Activated B cell treated with CpG ODN at 0.5 μM for 24 hours (primary cell): ENCODE measurements at regions not wholly inside any gene's neighbourhood (a gene's known extent, or its start where the extent isn't known, plus 50 kb on each side); places are given as distances from the start of the nearest gene placed in this dataset.

Experiments used
- ATAC-seq: fragments of 200-7000 bp; cut with Tn5 transposase; one replicate; pipeline ENCODE4 v1.10.0; 2021; ENCODE audit warnings: low read depth, mild to moderate bottlenecking, moderate library complexity
- CTCF ChIA-PET: fragments of 350-600 bp; sonication (Branson Sonifier 250); formaldehyde crosslinking; loops from one replicate; lab custom pipeline; 2021; ENCODE audit warnings: antibody characterized with exemption; lab: Charles Lee
- POLR2A ChIA-PET: fragments of 350-600 bp; sonication (Branson Sonifier 250); formaldehyde crosslinking; loops from one replicate; lab custom pipeline; 2021; ENCODE audit warnings: antibody characterized with exemption; lab: Charles Lee
- DNase-seq: peaks from one replicate; pipeline ENCODE4 v3.0.0; 2022
- H3K27ac Mint-ChIP-seq: one replicate; pipeline ENCODE4 v1.8.0; 2020; ENCODE audit warnings: mixed read lengths
- H3K27me3 Mint-ChIP-seq: one replicate; pipeline ENCODE4 v1.8.0; 2021; ENCODE audit warnings: mixed read lengths
- H3K36me3 Mint-ChIP-seq: one replicate; pipeline ENCODE4 v1.8.0; 2021; ENCODE audit warnings: low read depth, mixed read lengths
- H3K4me1 Mint-ChIP-seq: one replicate; pipeline ENCODE4 v1.8.0; 2021; ENCODE audit warnings: mixed read lengths
- H3K4me3 Mint-ChIP-seq: one replicate; pipeline ENCODE4 v1.8.0; 2020; ENCODE audit warnings: mild to moderate bottlenecking, mixed read lengths
- H3K9me3 Mint-ChIP-seq: one replicate; pipeline ENCODE4 v1.8.0; 2020; ENCODE audit warnings: mixed read lengths
- CTCF ChIP-seq: fragments of 200-600 bp; IDR thresholded peaks from one replicate; pipeline ENCODE4 v1.8.0; 2022; ENCODE audit warnings: antibody characterized with exemption, mild to moderate bottlenecking
- intact Hi-C: fragments of 100-400 bp; cut with micrococcal nuclease; formaldehyde crosslinking; loops from one replicate; pipeline ENCODE4 v1.15.1; 2024

DNA sequence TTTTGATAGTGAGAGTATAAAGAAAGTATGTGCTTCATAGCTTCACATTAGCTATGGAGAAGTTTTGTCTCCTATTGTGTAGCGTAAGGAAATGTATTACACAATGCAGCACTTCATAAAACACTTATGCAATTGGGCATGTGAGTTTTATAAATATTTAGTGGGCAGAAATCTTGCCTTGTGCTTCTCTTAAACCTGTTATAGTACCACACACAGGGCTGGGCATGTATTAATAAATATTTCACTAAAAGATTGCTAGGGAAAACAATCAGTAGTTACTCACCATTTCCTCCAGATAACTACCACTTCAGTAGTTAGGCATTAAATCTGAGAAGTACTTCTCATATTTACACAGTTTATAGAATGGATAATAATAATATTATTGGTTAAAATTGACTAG is 1080.8 kb upstream of the PIK3C3 start:
- intact Hi-C loops: no loop called here
- TF ChIP-seq CTCF: no peak
- H3K4me3 Mint-ChIP-seq: no peak overlapping the region
- POLR2A ChIA-PET: no interaction called here
- H3K4me1 Mint-ChIP-seq: no peaks in the 10 kb centered on the region
- H3K27ac Mint-ChIP-seq: no peak overlapping the region
- peaks cover 4% of the 10 kb centered on the region for H3K9me3 Mint-ChIP-seq
- CTCF ChIA-PET: no interaction called here
- H3K36me3 Mint-ChIP-seq: no peaks in the 10 kb centered on the region
- H3K27me3 Mint-ChIP-seq: no peaks in the 10 kb centered on the region
- ATAC-seq: no peak
- no peak for DNase-seq

DNA sequence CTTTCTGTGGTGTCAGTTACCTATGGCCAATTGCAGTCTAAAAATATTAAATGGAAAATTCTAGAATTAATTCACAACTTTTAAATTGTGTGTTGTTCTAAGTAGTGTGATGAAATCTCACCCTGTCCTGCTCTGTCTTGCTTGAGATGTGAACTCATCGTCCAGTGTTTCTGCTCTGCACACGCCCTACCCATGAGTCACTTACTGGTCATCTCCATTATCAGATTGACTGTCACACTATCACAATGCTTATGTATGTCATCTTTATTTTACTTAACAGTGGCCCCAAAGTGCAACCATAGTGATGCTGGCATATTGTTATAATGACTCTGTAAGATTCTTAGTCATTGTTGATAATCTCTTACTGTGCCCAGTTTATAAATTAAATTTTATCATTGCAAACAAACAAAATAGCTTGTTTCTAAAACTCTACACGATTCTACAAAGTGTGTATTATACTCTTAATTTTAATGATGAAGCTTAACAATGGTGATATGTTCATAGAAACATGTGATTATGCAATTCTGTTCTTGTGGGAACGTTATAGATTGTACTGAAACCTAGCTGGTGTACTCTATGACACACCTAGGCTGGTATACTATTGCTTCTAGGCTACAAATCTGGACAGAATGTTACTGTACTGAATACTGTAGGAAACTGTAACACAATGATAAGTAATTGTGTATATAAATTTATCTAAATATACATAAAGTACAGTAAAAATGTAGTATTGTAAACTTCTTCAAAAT is 1086.8 kb upstream of the PIK3C3 start:
- Mint-ChIP-seq H3K4me3 (no peak overlapping the region), H3K4me1 (no peaks in the 10 kb centered on the region), H3K9me3 (peaks cover 5% of the 10 kb centered on the region), H3K27me3 (no peaks in the 10 kb centered on the region), H3K27ac (no peak overlapping the region), H3K36me3 (no peaks in the 10 kb centered on the region)
- ChIA-PET POLR2A (no interaction called here), CTCF (no interaction called here)
- no peak for DNase-seq
- intact Hi-C loops: no loop called here
- no peak for ATAC-seq
- TF ChIP-seq CTCF: no peak

DNA sequence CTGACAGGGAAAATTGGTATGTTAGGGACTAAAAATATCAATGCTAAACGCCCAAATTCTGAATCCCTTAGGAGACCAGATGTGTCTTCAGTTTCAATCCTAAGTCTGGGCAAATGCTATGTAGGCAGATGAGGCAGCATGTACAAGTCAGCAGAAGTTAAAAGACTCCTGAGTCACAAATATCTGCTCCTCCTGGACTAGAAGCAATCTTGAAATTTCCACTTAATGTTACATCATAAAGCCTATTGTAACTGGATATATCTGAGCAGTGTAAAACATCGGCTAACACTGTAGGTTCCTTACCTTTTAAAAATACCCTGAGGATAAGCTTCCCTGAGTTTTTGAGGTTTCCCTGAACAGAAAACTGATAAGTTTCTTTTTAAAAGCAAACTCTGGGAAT is 1087.6 kb upstream of the PIK3C3 start:
- Mint-ChIP-seq H3K4me3 (no peak overlapping the region), H3K27ac (no peak overlapping the region), H3K36me3 (no peaks in the 10 kb centered on the region), H3K9me3 (peaks cover 5% of the 10 kb centered on the region), H3K4me1 (no peaks in the 10 kb centered on the region), H3K27me3 (no peaks in the 10 kb centered on the region)
- ChIA-PET POLR2A (no interaction called here), CTCF (no interaction called here)
- intact Hi-C loops: no loop called here
- ATAC-seq: no peak
- DNase-seq: no peak
- no peak for TF ChIP-seq CTCF

GRCh38 chr18:40866968-40867367 is 1088.1 kb upstream of the PIK3C3 start:
- DNase-seq: no peak
- intact Hi-C loops: no loop called here
- no peaks in the 10 kb centered on the region for H3K36me3 Mint-ChIP-seq
- H3K27me3 Mint-ChIP-seq: no peaks in the 10 kb centered on the region
- H3K27ac Mint-ChIP-seq: no peak overlapping the region
- ATAC-seq: no peak
- peaks cover 5% of the 10 kb centered on the region for H3K9me3 Mint-ChIP-seq
- H3K4me3 Mint-ChIP-seq: no peak overlapping the region
- H3K4me1 Mint-ChIP-seq: no peaks in the 10 kb centered on the region
- ChIA-PET CTCF (no interaction called here), POLR2A (no interaction called here)
- TF ChIP-seq CTCF: no peak

GRCh38 chr18:40866013-40866645 is 1088.9 kb upstream of the PIK3C3 start:
- Mint-ChIP-seq H3K36me3 (no peaks in the 10 kb centered on the region), H3K4me1 (no peaks in the 10 kb centered on the region), H3K27ac (no peak overlapping the region), H3K27me3 (no peaks in the 10 kb centered on the region), H3K9me3 (peaks cover 10% of the 10 kb centered on the region), H3K4me3 (no peak overlapping the region)
- intact Hi-C loops: no loop called here
- CTCF ChIA-PET: no interaction called here
- POLR2A ChIA-PET: no interaction called here
- ATAC-seq (no peak), DNase-seq (no peak)
- TF ChIP-seq CTCF: no peak
